Endothelial cell (in vitro differentiated cells): ENCODE measurements at regions not wholly inside any gene's neighbourhood (a gene's known extent, or its start where the extent isn't known, plus 50 kb on each side); places are given as distances from the start of the nearest gene placed in this dataset.

Experiments used
- DNase-seq: peaks from one replicate; pipeline ENCODE4 v3.0.0; 2021; ENCODE audit warnings: low spot score
- H3K27ac Mint-ChIP-seq: one replicate; pipeline ENCODE4 v1.8.0; 2021; ENCODE audit warnings: mixed read lengths, inconsistent platforms; ENCODE audit not compliant: unreplicated experiment
- H3K27me3 Mint-ChIP-seq: one replicate; pipeline ENCODE4 v1.8.0; 2021; ENCODE audit warnings: mild to moderate bottlenecking, moderate library complexity, mixed read lengths, inconsistent platforms; ENCODE audit not compliant: unreplicated experiment
- H3K36me3 Mint-ChIP-seq: one replicate; pipeline ENCODE4 v1.8.0; 2021; ENCODE audit warnings: mild to moderate bottlenecking, low read depth, mixed read lengths, inconsistent platforms; ENCODE audit not compliant: unreplicated experiment
- H3K4me1 Mint-ChIP-seq: one replicate; pipeline ENCODE4 v1.8.0; 2021; ENCODE audit warnings: mild to moderate bottlenecking, mixed read lengths, inconsistent platforms; ENCODE audit not compliant: unreplicated experiment
- H3K4me3 Mint-ChIP-seq: one replicate; pipeline ENCODE4 v1.8.0; 2021; ENCODE audit warnings: mild to moderate bottlenecking, mixed read lengths, inconsistent platforms; ENCODE audit not compliant: unreplicated experiment
- H3K9me3 Mint-ChIP-seq: one replicate; pipeline ENCODE4 v1.8.0; 2021; ENCODE audit warnings: mixed read lengths, inconsistent platforms; ENCODE audit not compliant: unreplicated experiment
- CTCF ChIP-seq: fragments of 200-600 bp; sonication (generic); IDR thresholded peaks from one replicate; pipeline ENCODE4 v1.5.0; 2021; ENCODE audit warnings: antibody characterized with exemption; ENCODE audit not compliant: unreplicated experiment

DNA sequence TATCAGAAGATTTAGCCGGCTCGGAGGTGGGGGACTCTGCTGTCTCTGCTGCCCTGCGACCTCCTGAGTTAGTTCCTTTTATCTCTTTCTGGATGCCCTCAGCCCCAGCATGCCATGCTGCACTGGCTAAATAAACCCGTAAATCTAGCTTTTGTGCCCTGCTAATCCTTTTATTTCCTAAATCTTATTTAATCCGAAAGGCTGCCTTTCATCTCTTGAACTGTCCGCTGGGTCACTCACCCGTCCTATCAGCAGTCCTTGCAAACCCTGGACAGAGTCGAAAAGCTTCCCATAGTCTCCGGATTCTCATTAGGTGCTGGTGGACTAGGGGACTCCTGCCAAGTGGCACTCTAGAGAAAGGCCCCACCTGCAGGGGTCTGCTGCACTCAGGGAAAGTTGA is 122.0 kb upstream of the APCDD1 start:
- TF ChIP-seq CTCF = no peak
- Mint-ChIP-seq H3K27me3 (no peaks in the 10 kb centered on the region), H3K9me3 (no peaks in the 10 kb centered on the region), H3K4me3 (no peak overlapping the region), H3K27ac (no peak overlapping the region), H3K4me1 (no peaks in the 10 kb centered on the region), H3K36me3 (no peaks in the 10 kb centered on the region)
- no peak for DNase-seq

DNA sequence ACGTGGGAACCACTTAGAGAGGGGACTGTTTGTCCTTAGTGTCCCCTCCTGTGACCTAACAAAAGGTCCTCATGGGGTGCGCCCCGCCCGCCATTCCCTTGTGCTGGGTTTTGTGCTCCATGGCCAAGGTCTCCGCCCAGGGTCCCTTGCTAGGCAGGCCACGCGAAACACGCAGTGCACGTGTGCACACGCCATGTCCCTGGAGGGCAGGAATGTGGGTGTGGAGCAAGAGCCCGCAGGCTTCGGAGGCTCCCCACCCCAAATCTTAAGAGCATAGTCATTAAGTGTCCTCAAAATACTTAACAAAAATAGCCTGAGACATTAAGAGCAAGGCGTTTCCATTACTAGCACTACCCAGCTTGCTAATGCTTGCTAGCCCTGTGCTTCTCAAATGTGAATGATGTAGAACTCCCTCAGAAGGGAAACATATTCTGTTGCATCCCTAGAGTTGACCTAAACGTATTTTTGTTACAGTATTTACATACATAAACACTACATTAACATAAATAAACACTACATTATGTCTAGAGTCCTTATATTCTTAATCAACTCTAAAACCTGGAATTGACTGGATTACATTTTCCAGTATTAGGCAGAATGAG is 117.6 kb upstream of the APCDD1 start:
- DNase-seq = no peak
- no peak for TF ChIP-seq CTCF
- Mint-ChIP-seq H3K4me3 (no peak overlapping the region), H3K4me1 (no peaks in the 10 kb centered on the region), H3K9me3 (no peaks in the 10 kb centered on the region), H3K27me3 (no peaks in the 10 kb centered on the region), H3K27ac (no peak overlapping the region), H3K36me3 (no peaks in the 10 kb centered on the region)

DNA sequence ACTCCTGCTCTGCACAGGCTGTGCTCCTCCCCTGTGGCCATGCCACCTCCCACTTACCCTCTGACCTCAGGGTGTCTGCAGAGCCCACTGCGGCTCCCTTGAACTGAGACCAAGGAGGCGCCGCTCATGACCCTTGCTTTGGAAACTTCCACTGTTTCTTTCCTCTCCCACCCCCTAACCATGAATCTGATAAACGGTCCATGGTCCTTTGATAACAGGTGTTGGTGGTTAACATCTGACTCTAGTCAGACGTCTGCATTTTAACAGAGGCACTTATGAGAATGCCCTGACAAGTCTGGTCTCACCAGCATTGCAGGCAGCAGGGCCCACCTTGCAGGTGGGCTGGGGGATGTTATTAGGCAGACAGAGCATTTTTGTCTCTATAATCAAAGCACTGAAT is 113.6 kb upstream of the APCDD1 start:
- no peak for DNase-seq
- Mint-ChIP-seq H3K36me3 (no peaks in the 10 kb centered on the region), H3K9me3 (no peaks in the 10 kb centered on the region), H3K27ac (no peak overlapping the region), H3K27me3 (no peaks in the 10 kb centered on the region), H3K4me1 (no peaks in the 10 kb centered on the region), H3K4me3 (no peak overlapping the region)
- no peak for TF ChIP-seq CTCF

DNA sequence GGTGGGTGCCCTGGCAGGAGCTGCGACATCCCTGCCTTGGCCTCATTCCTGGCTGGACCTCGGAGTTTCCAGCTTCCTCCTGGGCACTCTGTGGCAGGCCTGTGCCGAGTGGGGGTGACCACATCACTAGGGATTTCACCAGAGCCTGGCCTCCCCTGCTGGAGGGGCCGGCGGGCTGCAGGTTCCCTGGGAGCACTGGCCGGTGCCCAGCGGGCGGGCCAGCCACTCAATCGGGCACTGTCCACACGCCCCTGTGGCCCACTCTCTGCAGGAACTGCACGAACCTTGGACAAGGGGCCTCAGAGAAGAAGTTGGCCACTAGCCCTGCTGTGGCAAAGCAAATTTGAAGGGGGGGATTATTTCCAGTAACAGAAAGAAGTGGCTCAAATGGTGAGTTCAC is 110.7 kb upstream of the APCDD1 start:
- H3K27me3 Mint-ChIP-seq = no peaks in the 10 kb centered on the region
- no peaks in the 10 kb centered on the region for H3K9me3 Mint-ChIP-seq
- no peak for DNase-seq
- no peak overlapping the region for H3K27ac Mint-ChIP-seq
- no peak for TF ChIP-seq CTCF
- H3K4me1 Mint-ChIP-seq = no peaks in the 10 kb centered on the region
- no peak overlapping the region for H3K4me3 Mint-ChIP-seq
- H3K36me3 Mint-ChIP-seq = no peaks in the 10 kb centered on the region

DNA sequence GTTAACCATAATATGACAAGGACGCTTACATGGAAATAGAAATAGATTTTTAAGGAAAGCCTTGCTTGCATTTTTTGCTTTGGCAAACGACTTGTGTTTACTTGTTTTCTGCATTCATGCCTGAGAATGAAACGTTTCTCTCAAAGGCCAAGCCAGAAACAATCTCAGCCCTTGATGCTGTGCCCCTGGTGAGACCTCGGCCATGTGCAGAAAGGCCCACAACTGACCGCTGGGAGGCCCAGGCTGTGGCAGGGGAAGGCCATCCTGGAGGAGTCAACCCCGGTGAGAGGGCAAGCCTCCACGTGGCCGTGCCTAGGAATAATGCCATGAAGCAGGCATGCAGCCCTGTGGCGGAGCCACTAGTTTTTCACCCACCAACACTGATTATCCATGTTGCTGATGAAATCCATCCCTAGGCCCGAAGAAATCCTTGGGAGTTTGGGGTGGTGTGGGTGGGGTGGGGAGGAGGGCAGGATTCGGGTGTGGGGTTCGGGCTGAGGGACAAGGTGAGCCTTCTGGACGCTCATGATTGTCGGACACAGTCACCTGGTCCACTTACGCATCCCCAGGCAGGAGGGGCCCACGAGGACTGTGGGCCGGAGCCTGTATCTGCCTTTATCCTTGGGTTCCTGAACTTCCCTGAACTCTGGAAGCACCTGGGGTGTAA is 107.6 kb upstream of the APCDD1 start:
- no peaks in the 10 kb centered on the region for H3K9me3 Mint-ChIP-seq
- TF ChIP-seq CTCF = no peak
- H3K27ac Mint-ChIP-seq = no peak overlapping the region
- H3K4me1 Mint-ChIP-seq = no peaks in the 10 kb centered on the region
- H3K27me3 Mint-ChIP-seq = no peaks in the 10 kb centered on the region
- no peaks in the 10 kb centered on the region for H3K36me3 Mint-ChIP-seq
- DNase-seq = no peak
- H3K4me3 Mint-ChIP-seq = no peak overlapping the region
